Loucy (cell line): ENCODE measurements at regions not wholly inside any gene's neighbourhood (a gene's known extent, or its start where the extent isn't known, plus 50 kb on each side); places are given as distances from the start of the nearest gene placed in this dataset.

Experiments
- EZH2phosphoT487 ChIP-seq: fragments of 200-600 bp; IDR thresholded peaks from 2 replicates; pipeline ENCODE4 v1.6.1; 2018; ENCODE audit warnings: antibody characterized with exemption, mild to moderate bottlenecking, moderate library complexity, borderline replicate concordance
- TF ChIP-seq, protein P1 (sequence below): fragments of 200-600 bp; sonication (generic); conservative IDR thresholded peaks from 2 replicates; pipeline ENCODE4 v1.5.1; 2014; ENCODE audit warnings: mild to moderate bottlenecking, antibody characterized with exemption, low read length

DNA sequence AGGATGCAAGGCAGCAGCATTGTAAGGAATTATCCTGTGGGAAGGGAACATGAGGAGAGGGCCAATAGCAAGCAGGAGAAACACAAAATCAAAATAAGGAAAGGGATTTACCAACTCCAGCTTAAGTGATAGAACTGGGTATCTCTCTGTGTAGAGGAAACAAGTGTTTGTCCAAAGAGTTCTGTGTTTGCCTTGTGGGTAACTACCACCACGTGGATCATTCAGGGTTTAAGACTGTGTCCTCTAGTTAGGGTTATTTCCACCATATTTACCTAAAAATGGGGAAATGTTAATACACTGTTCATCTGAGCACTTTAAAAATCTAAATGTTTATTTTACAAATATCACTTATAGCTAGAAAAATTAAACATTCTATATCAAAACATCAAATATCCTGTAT, 283.3 kb downstream of the EIPR1 start:
- TF ChIP-seq, protein P1, sequence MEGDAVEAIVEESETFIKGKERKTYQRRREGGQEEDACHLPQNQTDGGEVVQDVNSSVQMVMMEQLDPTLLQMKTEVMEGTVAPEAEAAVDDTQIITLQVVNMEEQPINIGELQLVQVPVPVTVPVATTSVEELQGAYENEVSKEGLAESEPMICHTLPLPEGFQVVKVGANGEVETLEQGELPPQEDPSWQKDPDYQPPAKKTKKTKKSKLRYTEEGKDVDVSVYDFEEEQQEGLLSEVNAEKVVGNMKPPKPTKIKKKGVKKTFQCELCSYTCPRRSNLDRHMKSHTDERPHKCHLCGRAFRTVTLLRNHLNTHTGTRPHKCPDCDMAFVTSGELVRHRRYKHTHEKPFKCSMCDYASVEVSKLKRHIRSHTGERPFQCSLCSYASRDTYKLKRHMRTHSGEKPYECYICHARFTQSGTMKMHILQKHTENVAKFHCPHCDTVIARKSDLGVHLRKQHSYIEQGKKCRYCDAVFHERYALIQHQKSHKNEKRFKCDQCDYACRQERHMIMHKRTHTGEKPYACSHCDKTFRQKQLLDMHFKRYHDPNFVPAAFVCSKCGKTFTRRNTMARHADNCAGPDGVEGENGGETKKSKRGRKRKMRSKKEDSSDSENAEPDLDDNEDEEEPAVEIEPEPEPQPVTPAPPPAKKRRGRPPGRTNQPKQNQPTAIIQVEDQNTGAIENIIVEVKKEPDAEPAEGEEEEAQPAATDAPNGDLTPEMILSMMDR, result no peak
- no peak for TF ChIP-seq EZH2phosphoT487
